TTC549 (cell line): ENCODE measurements at regions not wholly inside any gene's neighbourhood (a gene's known extent, or its start where the extent isn't known, plus 50 kb on each side); places are given as distances from the start of the nearest gene placed in this dataset.
"Not testable (repeated sequence)": the region's sequence is repeated elsewhere in the genome, so short reads cannot be mapped to it uniquely, and the experiment has no call there.

Source experiments
- FAIRE-seq: peaks from 2 replicates; lab custom pipeline; 2012; peaks lifted over from hg19 to GRCh38; lab: Jason Lieb, UNC

GRCh38 chr5:155624597-155625241 is 611.2 kb downstream of the KIF4B start:
- no peak for FAIRE-seq

- no peak for FAIRE-seq
Measured at GRCh38 chr5:155625315-155625714, 611.8 kb downstream of the KIF4B start.

DNA sequence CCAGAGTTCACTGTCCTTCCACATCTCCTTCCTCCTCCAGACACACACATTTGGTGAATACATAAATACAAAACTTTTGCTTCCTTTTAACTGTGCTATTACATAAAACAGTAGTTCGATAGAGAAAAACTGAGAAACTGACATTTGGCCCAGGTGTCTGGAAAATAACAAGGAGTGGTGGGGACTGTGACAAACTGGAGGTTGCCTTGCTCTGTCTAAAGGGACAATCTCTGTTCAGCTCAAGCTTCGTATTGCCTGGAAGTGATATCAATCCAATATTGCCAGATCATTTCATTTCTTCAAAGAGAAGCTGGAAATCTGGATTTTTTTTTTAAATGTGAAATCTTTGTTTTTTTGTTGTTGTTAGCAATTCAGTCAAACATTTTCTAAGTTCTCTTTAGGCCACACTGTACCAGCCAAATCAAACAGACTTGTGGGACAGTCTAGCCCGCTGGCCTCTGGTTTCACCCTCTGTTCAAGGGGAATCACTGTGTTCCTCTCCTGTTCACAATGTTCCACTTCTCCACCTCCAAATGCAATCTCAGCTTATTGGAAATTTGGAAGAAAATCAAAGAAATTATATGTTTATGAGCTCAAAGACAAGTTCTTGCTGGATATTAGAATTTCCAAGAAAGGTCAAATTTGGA is 612.5 kb downstream of the KIF4B start:
- FAIRE-seq: no peak

DNA sequence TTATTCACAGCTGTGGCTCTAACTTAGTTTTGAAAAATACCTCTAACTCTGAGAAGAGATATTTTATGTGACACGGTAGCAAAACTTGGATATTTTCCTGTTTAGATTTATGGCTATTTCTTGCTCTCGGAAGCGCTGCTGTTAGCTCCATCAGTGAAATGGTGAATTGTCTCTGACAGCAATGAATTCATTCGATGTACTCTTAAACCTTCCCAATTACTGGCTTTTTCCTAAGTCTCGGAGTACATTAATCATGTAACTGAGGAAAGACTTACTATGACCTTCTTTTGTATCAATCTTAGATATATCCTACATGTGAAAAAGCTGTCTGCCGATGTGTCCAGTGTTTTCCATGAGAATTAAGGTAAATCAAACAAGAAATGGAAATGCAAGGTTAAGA is 613.0 kb downstream of the KIF4B start:
- no peak for FAIRE-seq

- FAIRE-seq: no peak
Measured at GRCh38 chr5:155628346-155628745, 614.8 kb downstream of the KIF4B start.

DNA sequence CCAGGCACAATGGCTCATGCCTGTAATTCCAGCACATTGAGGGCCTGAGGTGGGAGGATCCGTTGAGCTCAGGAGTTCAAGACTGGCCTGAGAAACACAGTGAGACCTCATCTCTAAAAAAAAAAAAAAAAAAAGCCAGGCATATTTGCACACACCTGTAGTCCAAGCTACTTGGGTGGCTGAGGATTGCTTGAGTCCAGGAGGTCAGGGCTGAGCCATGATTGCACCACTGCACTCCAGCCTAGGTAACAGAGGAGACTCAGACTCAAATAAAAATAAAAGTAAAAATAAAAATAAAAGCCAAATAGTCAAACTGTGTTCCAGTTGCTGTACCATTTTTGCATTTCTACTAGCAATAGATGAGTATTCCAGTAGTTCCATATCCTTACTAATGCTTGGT is 616.0 kb downstream of the KIF4B start:
- FAIRE-seq: no peak

GRCh38 chr5:155631116-155631515 is 617.6 kb downstream of the KIF4B start:
- FAIRE-seq: no peak

DNA sequence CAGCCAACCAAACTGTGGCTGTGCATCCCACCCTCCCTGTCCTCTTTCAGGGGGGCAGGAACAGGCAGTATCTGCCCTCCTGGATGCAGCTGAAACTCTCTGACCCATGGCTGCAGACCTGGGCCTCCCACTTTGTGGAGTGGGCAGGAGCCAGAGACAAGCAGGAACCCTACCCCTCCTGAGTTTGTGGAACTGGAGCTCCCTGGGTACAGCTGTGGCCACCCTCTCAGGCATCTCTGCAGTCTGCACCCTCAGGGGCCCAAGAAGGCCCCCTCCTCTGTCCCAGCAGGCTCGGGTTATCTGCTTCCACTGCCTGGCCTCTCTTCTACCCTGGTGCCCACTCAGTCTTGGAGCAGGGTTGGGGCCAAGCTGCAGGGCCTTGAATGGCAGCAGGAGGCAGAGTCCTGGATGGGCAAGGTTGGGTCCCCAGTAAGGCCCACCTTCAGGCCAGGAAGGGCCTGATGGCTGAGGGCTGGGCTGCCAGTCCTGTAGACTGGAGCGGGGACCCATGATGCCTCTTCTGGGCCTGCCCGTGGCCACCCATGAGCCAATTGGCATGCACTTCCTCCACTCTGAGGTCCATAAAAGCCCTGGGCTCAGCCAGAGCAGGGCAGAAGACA is 619.9 kb downstream of the KIF4B start:
- FAIRE-seq: no peak

GRCh38 chr5:155649666-155650065 is 636.1 kb downstream of the KIF4B start:
- no peak for FAIRE-seq

DNA sequence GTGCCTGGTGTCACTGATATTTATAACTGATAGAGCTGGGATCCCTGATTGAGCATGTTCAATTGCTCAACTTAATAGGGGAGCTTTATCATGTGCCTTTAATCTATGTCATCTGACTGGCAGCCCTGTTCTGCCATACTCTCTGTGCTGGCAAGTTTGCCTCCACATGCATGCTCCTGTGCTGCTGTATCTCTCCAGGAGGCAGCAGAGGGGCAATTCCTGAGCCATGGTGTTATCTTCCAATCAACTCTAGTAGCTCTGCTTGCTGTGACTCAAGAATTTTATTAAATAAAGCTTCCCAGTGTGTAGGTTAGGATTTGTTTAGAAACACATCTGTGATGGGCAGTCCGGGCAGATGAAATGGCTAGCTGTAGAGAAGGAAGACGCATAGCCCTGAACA is 642.0 kb downstream of the KIF4B start:
- FAIRE-seq: no peak

- FAIRE-seq: no peak
Measured at GRCh38 chr5:155661859-155662258, 648.3 kb downstream of the KIF4B start.

DNA sequence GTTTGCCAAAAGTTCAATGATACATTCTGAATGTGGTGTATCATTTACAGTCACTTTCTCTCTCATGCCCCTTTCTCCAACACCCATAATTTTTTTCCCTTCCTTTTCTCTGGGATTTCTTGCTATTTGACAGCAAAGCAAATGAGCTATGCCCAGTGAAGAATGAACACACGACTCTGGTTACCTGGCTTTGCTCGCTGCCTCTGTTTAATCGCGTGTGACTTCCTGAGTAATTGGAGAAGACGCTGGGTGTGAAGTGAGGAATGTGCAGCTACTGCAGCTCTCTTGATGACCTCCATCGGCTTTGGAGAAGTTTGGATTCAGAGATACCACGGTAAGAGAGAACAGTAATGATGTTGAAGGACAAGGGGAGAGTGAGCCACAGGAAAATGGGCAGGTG is 651.8 kb downstream of the KIF4B start:
- FAIRE-seq: no peak

- FAIRE-seq: not testable (repeated sequence)
Measured at GRCh38 chr5:155672001-155672400, 655.0 kb upstream of the SGCD start.

DNA sequence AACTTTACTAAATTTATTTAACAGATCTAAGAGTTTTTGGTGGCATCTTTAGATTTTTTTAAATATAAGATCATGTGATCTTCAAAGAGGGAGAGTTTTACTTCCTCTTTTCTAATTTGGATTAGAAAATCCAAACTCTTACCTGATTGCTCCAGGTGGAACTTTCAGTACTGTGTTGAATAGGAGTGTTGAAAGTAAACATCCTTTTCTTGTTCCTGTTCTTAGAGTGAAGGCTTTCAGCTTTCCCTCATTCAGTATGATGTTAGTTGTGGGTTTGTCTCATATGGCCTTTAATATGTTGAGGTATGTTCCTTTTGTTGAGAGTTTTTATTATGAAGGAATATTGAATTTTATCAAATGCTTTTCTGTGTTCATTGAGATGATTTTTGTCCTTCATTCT is 650.0 kb upstream of the SGCD start:
- no peak for FAIRE-seq

GRCh38 chr5:155678371-155678770 is 648.6 kb upstream of the SGCD start:
- no peak for FAIRE-seq

GRCh38 chr5:155679530-155679929 is 647.4 kb upstream of the SGCD start:
- FAIRE-seq: no peak

GRCh38 chr5:155684417-155684816 is 642.5 kb upstream of the SGCD start:
- no peak for FAIRE-seq

- FAIRE-seq: no peak
Measured at GRCh38 chr5:155686131-155686530, 640.8 kb upstream of the SGCD start.

DNA sequence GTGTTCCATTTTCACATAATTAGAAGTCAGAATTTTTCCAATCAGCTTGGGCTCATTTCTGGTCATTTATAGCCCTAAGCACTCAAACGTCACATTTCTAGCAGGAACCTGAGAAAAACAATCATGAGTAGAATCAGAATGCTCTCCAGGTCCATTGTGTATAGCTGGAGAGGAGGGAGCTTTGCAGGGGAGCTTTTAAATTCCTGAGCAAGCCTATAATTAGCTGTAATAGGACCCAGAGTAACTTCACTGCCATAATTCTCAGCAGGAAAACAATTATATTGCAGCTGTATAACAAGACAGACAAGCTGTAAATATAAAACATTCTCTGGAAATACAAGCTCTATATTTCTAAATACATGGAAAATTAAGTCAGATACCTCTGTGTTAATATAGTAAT is 637.6 kb upstream of the SGCD start:
- FAIRE-seq: no peak

DNA sequence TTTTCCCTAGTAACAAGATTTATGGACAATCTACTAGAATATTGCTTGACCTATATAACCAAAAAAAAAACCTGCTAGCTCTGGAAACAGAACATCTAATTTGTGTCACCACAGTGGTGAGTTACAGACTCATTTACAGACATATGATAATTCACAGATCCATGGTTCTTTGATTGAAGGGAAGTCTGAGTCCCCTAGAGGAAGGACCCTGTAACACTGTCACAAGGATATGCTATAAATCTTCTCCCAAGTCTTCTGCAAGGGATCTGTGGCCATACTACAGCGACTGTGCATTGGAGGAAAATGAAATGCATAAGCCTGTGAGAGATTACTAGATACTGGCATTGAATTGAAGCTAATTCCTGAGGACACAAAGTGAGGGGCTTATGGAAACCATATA is 630.6 kb upstream of the SGCD start:
- no peak for FAIRE-seq

DNA sequence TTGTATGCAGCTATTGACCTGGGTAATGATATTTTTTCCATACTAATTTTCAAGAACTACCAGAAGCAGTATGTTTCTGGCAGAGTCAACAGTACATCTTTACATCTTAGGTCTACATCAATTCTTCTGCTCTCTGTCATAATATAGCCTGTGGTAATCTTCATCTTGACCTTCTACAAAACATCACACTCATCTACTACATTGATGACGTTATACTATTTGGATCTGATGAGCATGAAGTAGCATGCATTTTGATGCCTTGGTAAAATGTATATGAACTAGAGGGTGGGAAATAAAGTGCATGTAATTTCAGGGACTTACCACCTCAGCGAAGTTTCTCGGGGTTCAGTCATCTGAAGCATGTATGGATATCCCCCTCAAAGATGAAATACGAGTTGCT is 629.7 kb upstream of the SGCD start:
- FAIRE-seq: no peak

- FAIRE-seq: no peak
Measured at GRCh38 chr5:155699385-155699784, 627.6 kb upstream of the SGCD start.

- FAIRE-seq: no peak
Measured at GRCh38 chr5:155700333-155700732, 626.6 kb upstream of the SGCD start.

DNA sequence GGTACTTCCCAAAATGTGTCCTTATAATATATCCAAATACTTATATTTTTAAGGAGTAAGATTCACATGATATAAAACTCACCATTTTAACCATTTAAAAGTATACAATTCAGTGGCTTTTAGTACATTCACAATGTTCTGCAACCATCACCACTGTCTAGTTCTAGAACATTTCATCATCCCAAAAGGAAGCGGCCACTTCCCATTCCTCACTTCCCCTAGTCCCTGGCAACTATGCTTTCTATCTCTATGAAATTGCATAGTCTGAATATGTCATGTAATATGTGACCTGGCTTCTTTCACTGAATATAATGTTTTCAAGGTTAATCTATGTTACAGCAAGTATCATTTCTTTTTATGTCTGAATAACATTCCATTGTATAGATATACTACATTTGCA is 615.1 kb upstream of the SGCD start:
- no peak for FAIRE-seq
